ENCODE measurements at regions not wholly inside any gene's neighbourhood (a gene's known extent, or its start where the extent isn't known, plus 50 kb on each side); places are given as distances from the start of the nearest gene placed in this dataset.

DNA sequence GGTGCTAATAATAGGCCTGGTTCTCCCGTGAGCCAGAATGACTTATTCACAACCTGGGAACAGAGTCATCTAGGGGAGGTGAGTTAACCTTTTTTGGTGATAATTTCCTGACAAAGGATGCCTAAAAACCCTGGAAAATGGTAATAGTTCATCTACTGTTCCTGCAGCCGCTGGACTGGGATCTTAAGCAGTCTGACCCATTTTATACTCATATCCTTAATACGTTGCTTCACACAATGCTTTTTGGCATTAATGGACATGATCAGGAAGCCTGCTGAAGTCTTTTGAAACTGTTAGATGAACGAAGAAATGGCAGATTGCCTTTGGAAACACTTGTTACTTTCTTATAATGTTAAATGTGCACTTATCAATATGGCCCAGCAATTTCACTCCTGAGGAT lies 81.9 kb upstream of the BMP2 start:
- no peak overlapping the region for H2AFZ ChIP-seq (ENCODE audit: low read length)
- no peak overlapping the region for H3K4me2 ChIP-seq (ENCODE audit: insufficient read depth in 1 of 2, low read depth in 2 of 2, low read length in 2 of 2)
- no peak overlapping the region for H3K14ac ChIP-seq (ENCODE audit: insufficient read length)
- no peak overlapping the region for H3K4ac ChIP-seq (replicated peaks; ENCODE audit: insufficient read length, low read depth, low read length)
- H2BK5ac ChIP-seq (ENCODE audit: low read depth, low read length): no peak overlapping the region
- H3K9me3 ChIP-seq (ENCODE audit: insufficient read depth in 2 of 2, low read depth in 1 of 2, low read length in 1 of 2): no peaks in the 10 kb centered on the region
- H3K23me2 ChIP-seq (ENCODE audit: low read depth, low read length): no peaks in the 10 kb centered on the region
- H4K5ac ChIP-seq (ENCODE audit: insufficient read length, low read depth, low read length): no peak overlapping the region
- H4K91ac ChIP-seq (replicated peaks; ENCODE audit: insufficient read length, low read length): no peak overlapping the region
- H3K27ac ChIP-seq (ENCODE audit: low read depth, low read length): no peak overlapping the region
- H2BK120ac ChIP-seq (replicated peaks; ENCODE audit: low read depth, low read length): no peak overlapping the region
- H4K20me1 ChIP-seq (replicated peaks in 1 of 2; ENCODE audit: control insufficient read depth in 1 of 2, insufficient read depth in 2 of 2, low read length in 2 of 2): no peaks in the 10 kb centered on the region
- DNase-seq (ENCODE audit: low read depth in 1 of 2, low spot score in 2 of 2) (no peak), FAIRE-seq (no peak)
- 93% methylated on average over 4 of the region's 4 CpGs; no CpG with 5 or more reads in 1 of the 2 experiments for WGBS, 2 experiments (ENCODE audit: extremely low coverage in 1 of 2, insufficient coverage in 1 of 2, insufficient read length in 1 of 2, insufficient replicate concordance in 2 of 2, low coverage in 1 of 2, low lambda C conversion rate in 2 of 2, missing lambda C conversion rate in 1 of 2)
- H3K4me1 ChIP-seq (replicated peaks in 1 of 4; ENCODE audit: control insufficient read depth in 3 of 4, insufficient read depth in 4 of 4, low read length in 3 of 4): no peaks in the 10 kb centered on the region
- H3K23ac ChIP-seq (ENCODE audit: insufficient read length): no peak overlapping the region
- H3K18ac ChIP-seq (ENCODE audit: extremely low read depth, low read length): no peak overlapping the region
- ChIA-PET POLR2A (ENCODE audit: partially characterized antibody) (no interaction called here), CTCF (ENCODE audit: partially characterized antibody) (no interaction called here)
- no peak overlapping the region for H2BK15ac ChIP-seq (ENCODE audit: low read length)
- H3K36me3 ChIP-seq (ENCODE audit: control insufficient read depth in 2 of 4, insufficient read depth in 4 of 4, low read length in 3 of 4): no peaks in the 10 kb centered on the region
- H4K8ac ChIP-seq (ENCODE audit: extremely low read depth, insufficient read depth, low read length): no peak overlapping the region
- H3K56ac ChIP-seq (replicated peaks; ENCODE audit: insufficient read length, low read depth, low read length): no peak overlapping the region
- H2AK5ac ChIP-seq (ENCODE audit: low read depth, low read length): no peak overlapping the region
- no peaks in the 10 kb centered on the region for H3K79me2 ChIP-seq (ENCODE audit: control insufficient read depth in 1 of 2, insufficient read depth in 2 of 2, low read length in 2 of 2)
- no peak overlapping the region for H2BK12ac ChIP-seq (ENCODE audit: low read depth, low read length)
- H3K27me3 ChIP-seq (replicated peaks in 1 of 4; ENCODE audit: control insufficient read depth in 3 of 4, extremely low read depth in 1 of 4, insufficient read depth in 3 of 4, low read length in 3 of 4): no peaks in the 10 kb centered on the region
- no peak overlapping the region for H2BK20ac ChIP-seq (ENCODE audit: low read length)
- H3K4me3 ChIP-seq (ENCODE audit: extremely low read depth in 1 of 4, insufficient read depth in 2 of 4, low read depth in 3 of 4, low read length in 4 of 4): no peak overlapping the region
- H3K79me1 ChIP-seq (ENCODE audit: low read depth, low read length): no peaks in the 10 kb centered on the region
- H3K9ac ChIP-seq (replicated peaks in 1 of 4; ENCODE audit: extremely low read depth in 1 of 4, low read depth in 3 of 4, low read length in 3 of 4): peak overlapping the region in 1 of 4 experiments; percentile 8; a peak in 1 of 7 replicates
- TF ChIP-seq GABPA (IDR thresholded peaks at IDR 0.05; ENCODE audit: borderline replicate concordance, insufficient read depth, low read length) (no peak), RAD21 (IDR thresholded peaks at IDR 0.05 in 1 of 2, conservative IDR thresholded peaks at IDR 0.05 in 1 of 2; ENCODE audit: low read depth in 2 of 2, low read length in 2 of 2) (no peak), GTF2F1 (IDR thresholded peaks at IDR 0.05; ENCODE audit: borderline replicate concordance, low read depth, low read length) (no peak)
